Activated CD8-positive, alpha-beta memory T cell treated with anti-CD3 and anti-CD28 coated beads, Interleukin-2, amount 50 U/mL, for 4 hours (primary cell): ENCODE measurements at regions not wholly inside any gene's neighbourhood (a gene's known extent, or its start where the extent isn't known, plus 50 kb on each side); places are given as distances from the start of the nearest gene placed in this dataset.
"Not testable (repeated sequence)": the region's sequence is repeated elsewhere in the genome, so short reads cannot be mapped to it uniquely, and the experiment has no call there.

Experiments used
- DNase-seq: peaks from one replicate; pipeline ENCODE4 v3.0.0-alpha.2; 2020

DNA sequence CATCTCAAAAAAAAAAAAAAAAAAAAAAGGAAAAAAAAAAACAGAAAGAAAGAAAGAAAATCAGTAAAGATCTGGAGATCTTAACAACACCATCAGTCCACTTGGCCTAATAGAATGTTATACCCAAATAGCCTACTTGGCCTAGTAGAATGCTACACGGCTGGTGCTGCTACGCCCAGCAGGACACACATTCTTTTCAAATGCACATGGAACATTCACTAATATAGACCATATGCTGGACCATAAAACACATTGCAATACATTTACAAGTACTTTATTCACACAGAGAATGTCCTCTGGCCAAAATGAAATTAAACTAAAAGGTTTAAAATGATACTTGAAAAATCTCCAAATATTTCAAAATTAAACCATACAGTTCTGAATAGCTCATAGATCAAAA lies 80.0 kb upstream of the TNFAIP3 start:
- no peak for DNase-seq

DNA sequence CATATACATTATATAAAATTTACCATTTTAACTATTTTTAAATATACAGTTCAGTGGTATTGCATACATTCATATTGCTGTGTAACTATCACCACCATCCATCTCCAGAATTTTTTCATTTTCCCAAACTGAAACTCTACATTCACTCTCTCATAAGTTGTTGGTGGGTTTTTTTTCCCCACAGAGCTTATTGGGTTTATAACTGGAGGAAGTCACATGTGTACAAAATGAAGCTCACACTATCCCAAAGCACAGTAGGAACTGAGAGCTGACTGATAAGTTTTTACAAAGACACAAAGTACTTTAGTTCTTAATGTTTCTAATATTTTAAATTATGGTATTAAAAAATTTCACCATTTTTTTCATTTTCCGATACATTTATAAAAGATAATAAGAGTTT lies 78.8 kb upstream of the TNFAIP3 start:
- no peak for DNase-seq

DNA sequence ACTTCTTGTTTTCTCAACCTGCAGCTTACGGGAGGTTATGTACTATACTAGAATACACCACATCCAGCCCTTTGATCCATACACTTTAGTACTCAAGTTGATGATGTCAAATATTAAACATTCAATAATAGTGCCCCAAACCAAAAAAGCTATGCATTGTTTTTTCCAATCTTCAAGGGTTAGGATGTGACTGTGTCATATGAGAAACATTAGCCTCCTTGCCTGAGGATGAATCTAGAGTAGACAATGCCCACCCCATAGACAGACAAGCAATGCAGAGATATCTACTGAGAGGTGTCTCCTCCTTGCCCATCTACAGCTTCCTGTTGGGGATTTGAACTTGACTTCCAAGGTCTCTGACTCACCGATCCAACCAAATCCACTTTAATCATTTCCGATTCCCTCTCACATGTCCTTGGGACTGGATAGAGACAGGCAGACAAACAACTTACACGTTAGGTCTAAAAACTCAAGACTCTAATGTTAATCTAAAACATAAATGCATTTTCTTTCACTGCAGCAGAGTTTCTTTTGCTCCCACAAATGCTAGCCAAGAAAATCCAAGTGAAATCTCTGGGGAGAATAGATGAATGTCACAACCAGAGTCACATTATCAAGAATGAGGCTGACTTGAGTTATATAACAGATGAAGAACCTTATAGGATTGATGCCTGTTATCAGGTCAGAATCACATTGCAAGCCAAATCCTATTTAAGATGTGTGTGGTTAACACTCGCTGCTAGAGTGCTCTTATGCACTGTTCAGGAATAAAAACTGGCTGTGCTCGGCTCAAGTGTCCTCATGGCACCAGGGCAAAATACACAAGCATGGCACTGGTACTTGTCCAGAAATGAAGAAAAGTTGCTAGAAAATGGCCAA lies 75.5 kb upstream of the TNFAIP3 start:
- DNase-seq: no peak

DNA sequence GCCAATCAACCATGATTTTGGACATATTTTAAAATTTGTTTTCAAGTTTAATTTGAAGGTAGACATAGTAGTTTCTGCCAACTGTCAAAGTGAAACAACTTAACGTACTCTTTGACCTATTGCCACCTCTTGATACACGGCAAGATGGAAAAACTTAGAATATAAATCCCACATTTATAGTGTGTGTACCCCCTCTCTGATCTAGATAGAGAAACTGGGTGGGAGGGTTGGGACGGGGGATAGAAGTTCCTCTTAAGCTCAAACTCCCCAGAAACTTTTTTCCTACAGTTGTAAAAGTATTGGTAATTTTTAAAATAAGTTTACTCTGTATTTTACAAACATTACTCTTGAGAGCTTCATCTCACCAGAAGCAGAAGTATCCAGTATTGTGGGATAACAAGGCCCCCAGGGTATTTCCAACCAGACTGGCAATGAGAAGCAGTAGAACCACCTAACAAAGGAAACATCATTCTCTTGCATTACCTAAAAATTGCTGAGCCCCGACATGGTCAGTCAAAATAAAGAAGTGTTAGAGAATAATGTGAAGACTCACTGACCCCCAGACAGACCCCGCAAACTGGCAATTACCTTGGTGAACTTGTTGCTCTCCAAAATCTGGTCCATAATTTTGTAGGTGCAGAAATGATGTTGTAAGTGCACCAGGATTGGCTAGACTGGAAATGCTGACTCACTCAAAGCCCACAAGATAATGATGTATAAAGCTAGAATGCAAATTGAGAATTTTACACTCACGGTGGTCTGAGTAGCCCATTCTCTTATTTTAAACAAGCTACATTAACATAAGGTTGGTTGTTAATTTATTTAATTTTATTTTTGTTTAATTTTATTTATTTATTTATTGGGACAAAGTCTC lies 74.7 kb upstream of the TNFAIP3 start:
- no peak for DNase-seq

DNA sequence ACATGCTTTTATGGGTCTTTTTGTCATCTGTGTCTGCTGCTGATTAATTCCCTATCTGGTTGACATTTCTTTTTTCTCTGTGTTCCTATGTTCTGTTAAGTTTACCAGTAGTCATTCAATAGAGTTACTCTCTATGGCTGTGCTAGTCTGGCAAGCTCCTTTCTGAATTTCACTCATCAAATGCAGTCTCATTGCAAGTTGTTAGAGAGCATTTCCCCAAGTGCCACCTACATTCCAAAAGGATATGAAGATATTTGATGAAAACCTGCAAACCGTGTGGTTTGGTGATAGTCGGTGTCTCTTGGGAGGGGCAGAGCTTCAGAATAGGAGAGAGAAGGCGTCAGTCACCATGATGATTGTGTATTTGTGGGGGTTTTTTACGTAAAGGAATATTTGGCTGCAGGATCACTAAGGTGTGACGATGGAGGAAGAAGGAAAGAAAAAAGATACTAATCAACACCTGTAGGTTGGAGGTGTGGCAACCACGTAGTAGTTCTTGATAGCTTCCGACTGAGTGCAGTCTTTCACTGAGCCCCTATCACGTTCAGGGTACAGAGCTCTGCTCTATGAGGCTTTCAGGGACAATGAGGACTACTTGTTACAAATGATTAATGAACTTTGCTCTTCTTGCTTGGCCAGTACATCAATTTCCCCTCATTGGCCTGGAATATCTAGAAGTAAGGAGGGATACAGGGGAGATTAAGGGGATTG lies 73.1 kb upstream of the TNFAIP3 start:
- no peak for DNase-seq

DNA sequence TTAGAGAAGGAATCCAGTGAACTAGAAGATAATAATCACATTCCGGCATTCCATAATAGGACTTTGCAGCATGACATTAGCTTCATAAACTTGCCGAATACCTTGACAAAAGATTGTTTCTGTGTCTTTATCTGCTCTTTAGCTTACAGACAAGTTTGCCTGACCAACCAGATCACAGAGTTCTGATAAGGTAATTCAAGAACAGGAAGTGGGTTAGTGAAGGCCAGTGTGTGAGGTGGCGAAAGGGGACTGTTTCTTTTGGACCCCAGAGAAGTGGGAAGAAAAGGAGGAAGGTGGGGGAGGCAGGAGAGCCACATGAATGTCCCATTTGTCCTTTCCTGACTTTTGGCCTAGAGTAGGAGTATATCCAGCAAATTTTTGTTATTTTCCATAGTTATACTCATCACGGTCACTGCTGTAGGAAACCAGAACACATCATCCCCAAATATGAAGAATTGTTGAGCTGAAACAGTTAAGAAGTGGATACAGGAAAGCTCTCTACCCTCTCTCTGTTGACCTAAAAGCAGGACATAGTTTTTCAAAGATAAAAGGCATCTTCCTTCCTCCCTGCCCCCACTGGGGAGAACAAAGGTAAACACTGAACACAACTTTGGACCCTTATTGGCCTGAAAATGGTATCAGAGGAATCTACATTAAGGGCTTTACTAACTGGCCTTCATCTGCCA lies 72.4 kb upstream of the TNFAIP3 start:
- no peak for DNase-seq

DNA sequence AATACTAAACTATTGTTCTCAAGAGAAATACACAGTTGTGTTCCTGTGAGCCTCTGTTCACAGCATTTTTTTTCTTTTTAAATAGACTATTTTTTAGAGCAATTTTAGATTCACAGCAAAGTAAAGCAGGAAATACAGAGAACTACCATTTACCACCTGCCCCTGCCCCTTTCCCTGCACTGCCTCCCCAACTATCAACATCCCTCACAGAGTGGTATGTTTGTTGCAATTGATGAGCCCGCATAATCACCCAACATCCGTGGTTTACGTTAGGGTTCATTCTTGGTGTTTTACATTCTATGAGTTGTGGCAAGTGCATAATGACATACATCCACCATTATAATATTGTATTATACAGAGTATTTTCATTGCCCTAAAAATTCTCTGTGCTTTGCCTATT lies 71.6 kb upstream of the TNFAIP3 start:
- DNase-seq: no peak

GRCh38 chr6:137798261-137798660 lies 68.8 kb upstream of the TNFAIP3 start:
- no peak for DNase-seq

DNA sequence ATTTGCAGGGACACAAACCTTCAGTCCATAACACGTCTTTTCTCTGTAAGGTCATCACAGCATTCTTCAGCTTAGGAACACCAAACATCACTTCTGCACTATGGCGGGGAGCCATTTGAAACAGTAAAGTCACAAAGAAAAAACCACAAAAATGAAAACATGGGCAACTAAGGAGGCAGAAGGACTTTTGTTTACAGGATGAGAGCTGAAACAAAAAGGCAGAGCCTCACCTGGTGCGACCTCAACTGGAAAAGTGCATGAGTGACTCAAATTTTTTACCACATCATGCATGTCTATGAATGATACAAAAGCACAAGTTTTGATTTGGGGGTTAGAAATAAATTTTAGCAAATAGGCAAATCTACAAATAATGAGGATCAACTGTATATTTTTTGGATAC lies 68.2 kb upstream of the TNFAIP3 start:
- DNase-seq: peak; percentile 34

- DNase-seq: peak; percentile 66
These were observed 67.0 kb upstream of the TNFAIP3 start for GRCh38 chr6:137799950-137800568.

GRCh38 chr6:137800762-137801161 lies 66.3 kb upstream of the TNFAIP3 start:
- no peak for DNase-seq

DNA sequence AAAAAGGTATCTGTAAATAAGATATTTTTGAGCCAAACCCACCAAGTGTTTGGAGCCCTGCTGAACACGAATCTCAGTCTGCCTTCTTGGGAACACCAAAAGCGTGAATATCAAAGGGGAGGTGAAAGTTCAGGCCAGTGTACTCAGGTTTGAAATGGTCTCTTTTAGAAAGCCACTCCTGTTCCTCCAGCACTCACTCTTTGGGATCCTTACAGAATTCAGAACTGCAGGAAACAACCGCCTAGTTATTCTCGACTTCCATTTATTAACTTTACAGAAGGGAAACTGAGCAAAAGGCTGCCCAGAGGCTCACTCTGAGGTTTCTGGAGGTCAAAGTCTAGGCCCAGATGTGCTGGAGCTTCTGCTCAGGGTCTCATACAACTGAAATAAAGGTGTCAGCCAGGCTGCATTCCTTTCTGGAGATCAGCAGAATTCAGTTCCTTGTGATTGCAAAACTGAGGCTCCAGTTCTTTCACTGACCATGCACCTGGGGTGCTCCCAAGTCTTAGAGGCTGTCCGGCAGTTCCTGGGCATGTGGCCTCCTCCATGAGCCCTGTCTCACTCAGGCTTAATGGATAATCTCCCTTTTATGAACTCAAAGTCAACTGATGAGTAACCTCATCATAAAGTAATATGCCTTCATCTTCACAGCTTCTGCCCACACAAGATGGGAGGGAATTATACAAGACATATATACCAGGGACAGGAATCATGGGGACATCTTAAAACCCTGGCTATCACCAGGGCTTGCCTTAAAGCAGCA lies 65.5 kb upstream of the TNFAIP3 start:
- DNase-seq: no peak

GRCh38 chr6:137802408-137803182 lies 64.5 kb upstream of the TNFAIP3 start:
- DNase-seq: no peak

- no peak for DNase-seq
These were observed 62.4 kb upstream of the TNFAIP3 start for GRCh38 chr6:137804637-137805036.

DNA sequence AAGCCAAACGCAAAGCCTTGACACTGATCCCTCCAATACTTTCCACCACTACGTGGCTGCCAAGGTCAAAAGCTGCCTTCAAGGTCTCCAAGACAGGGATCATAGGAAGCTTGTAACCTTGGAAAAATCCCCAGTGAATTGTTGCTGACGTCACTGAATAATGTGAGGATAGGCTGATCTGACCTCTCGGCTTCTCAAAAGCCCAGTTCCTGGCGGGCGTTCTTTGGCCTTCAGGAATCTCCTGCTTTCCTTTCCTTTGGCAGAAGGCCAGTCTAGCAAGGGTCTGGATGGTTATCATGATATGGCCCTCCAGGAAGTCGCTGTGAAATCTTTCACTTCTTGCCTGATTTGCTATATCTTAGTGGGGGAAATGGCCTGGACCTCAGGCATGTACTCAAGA lies 61.4 kb upstream of the TNFAIP3 start:
- DNase-seq: no peak

GRCh38 chr6:137806914-137807682 lies 60.0 kb upstream of the TNFAIP3 start:
- DNase-seq: no peak

DNA sequence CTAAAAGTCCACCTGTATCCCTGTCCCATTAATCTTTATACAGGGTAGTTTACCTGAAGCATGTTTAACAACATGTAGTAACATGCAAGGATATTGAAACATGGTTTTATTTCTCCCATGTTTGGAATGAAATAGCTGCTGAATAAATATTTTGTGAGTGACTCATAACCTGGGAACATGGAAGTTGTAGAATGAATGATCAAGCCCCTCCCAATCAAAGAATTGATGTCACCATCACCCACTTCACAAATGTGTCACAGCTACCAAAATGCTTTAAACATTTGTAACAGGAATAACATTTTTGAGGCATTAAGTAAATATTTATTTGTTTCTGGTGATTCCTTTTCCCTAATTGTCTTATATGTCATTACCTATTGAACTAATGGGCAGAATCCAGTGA lies 58.9 kb upstream of the TNFAIP3 start:
- no peak for DNase-seq

- no peak for DNase-seq
These were observed 58.2 kb upstream of the TNFAIP3 start for GRCh38 chr6:137808836-137809315.

DNA sequence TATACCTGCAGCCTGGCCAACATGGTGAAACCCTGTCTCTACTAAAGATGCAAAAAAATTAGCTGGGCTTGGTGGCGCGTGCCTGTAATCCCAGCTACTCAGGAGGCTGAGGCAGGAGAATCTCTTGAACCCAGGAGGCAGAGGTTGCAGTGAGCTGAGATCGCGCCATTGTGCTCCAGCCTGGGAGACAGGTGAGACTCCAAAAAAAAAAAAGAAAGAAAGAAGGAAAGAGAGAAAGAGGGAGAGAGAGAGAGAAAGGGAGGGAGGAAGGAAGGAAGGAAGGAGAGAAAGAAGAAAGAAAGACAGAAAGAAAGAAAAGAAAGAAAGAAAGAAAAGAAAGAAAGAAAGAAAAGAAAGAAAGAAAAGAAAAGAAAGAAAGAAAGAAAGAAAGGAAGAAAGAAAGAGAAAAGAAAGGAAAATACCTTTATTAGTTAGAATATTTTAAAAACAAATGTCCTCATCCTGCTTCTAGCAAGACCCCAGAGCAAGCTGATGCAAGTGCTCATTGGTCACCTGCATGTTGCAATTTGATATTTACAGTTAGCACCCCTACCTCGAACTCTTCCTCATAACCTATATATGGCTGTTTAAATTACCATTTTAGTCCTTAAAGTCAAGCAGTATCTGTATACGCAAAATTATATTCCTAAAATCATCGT lies 57.0 kb upstream of the TNFAIP3 start:
- DNase-seq: not testable (repeated sequence)
